Pancreas (tissue), 10 donors: ENCODE measurements at regions not wholly inside any gene's neighbourhood (a gene's known extent, or its start where the extent isn't known, plus 50 kb on each side); places are given as distances from the start of the nearest gene placed in this dataset.

ENCODE experiments used
- ATAC-seq, 4 donors: fragments of 200-7000 bp; cut with Tn5 transposase; one replicate each; pipeline versions ENCODE4 v1.8.0 to v1.9.1; 2020; ENCODE audit warnings: mild to moderate bottlenecking in 4 of 4, moderate library complexity in 4 of 4
- DNase-seq, 6 donors: peaks; one replicate each; pipeline ENCODE4 v3.0.0-alpha.2; 2020
- FAIRE-seq: peaks from 2 replicates; lab custom pipeline; 2012; peaks lifted over from hg19 to GRCh38; lab: Jason Lieb, UNC
- H3K27ac ChIP-seq, 4 donors: fragments of 200-600 bp; sonication (generic); 1 replicate in 3 of 4; 2 replicates in 1 of 4; pipeline versions ENCODE4 v1.5.0 to v1.8.0; 2020
- H3K27me3 ChIP-seq, 4 donors: fragments of 200-600 bp; one replicate each; pipeline ENCODE4 v1.8.0; 2021
- H3K36me3 ChIP-seq, 3 donors: fragments of 200-600 bp; sonication (generic) in 1 of 3; one replicate each; pipeline versions ENCODE4 v1.5.0 to v1.8.0; 2020 to 2021
- H3K4me1 ChIP-seq, 3 donors: fragments of 200-600 bp; one replicate each; pipeline ENCODE4 v1.8.0; 2021
- H3K4me3 ChIP-seq, 4 donors: fragments of 200-600 bp; sonication (generic) in 2 of 4; one replicate each; pipeline versions ENCODE4 v1.5.0 to v1.8.0; 2020 to 2021
- H3K9me3 ChIP-seq, 4 donors: fragments of 200-600 bp; one replicate each; pipeline ENCODE4 v1.8.0; 2021
- CTCF ChIP-seq, 4 donors: fragments of 200-600 bp; sonication (generic) in 3 of 4; IDR thresholded peaks; one replicate each; pipeline versions ENCODE4 v1.5.0 to v1.8.0; 2021; ENCODE audit warnings: antibody characterized with exemption in 4 of 4
- WGBS, 2 donors: extraction: QIAGEN DNeasy Blood & Tissue Kit; methylation state at CpG; one replicate each; pipeline ENCODE4 v1.1.7; 2013; 5-methylcytosine and 5-hydroxymethylcytosine counted together
- intact Hi-C, 3 donors: fragments of 100-400 bp; cut with DNase I; formaldehyde crosslinking; loops; one replicate each; pipeline versions ENCODE4 v1.11.1 to v1.14.2; 2022
- donor health status: healthy with polysubstance abuse.
- donor health status: DM: no; HTN: no; CAD: no; lungs with moderate emphysema.
- donor health status: DM: no; HTN: no; CAD: no.
- donor health status: control.
- donor health status: control.
- donor health status: Bipolar disorder and iron deficiency.
- donor health status: DM: yes; HTN: yes; CAD: no.
- donor health status: DM: no; HTN: no; CAD: no.
- donor health status: DM: no; HTN: no; CAD: no.
- donor health status: DM: yes; HTN: yes; CAD: no.

GRCh38 chr1:81554534-81554933 lies 246.2 kb upstream of the ADGRL2 start:
- ATAC-seq (no peak), FAIRE-seq (no peak), DNase-seq (no peak)
- Histone ChIP-seq H3K9me3 (no peaks in the 10 kb centered on the region), H3K36me3 (no peaks in the 10 kb centered on the region), H3K4me1 (no peaks in the 10 kb centered on the region), H3K27me3 (no peaks in the 10 kb centered on the region), H3K4me3 (no peak overlapping the region), H3K27ac (no peak overlapping the region)
- intact Hi-C loops, result no loop called here
- WGBS, 2 donors, result 0 to 87% methylated on average over 1 of the region's 1 CpG
- TF ChIP-seq CTCF (IDR thresholded peaks at IDR 0.05), result no peak

- Histone ChIP-seq H3K4me1 (no peaks in the 10 kb centered on the region), H3K36me3 (no peaks in the 10 kb centered on the region), H3K4me3 (no peak overlapping the region), H3K27ac (no peak overlapping the region), H3K9me3 (no peaks in the 10 kb centered on the region), H3K27me3 (no peaks in the 10 kb centered on the region)
- no peak for ATAC-seq
- intact Hi-C loops, result no loop called here
- WGBS, 2 donors, result 61 to 71% methylated on average over 2 of the region's 2 CpGs
- no peak for FAIRE-seq
- no peak for DNase-seq
- no peak for TF ChIP-seq CTCF (IDR thresholded peaks at IDR 0.05)
These were observed 246.6 kb upstream of the ADGRL2 start for GRCh38 chr1:81554108-81554507.

GRCh38 chr1:81553503-81553902 lies 247.2 kb upstream of the ADGRL2 start:
- intact Hi-C loops, result no loop called here
- no peak overlapping the region for H3K4me3 ChIP-seq
- 84 to 87% methylated on average over 1 of the region's 1 CpG for WGBS, 2 donors
- ATAC-seq (no peak), DNase-seq (no peak), FAIRE-seq (no peak)
- H3K9me3 ChIP-seq, result no peaks in the 10 kb centered on the region
- no peak for TF ChIP-seq CTCF (IDR thresholded peaks at IDR 0.05)
- H3K4me1 ChIP-seq, result no peaks in the 10 kb centered on the region
- no peaks in the 10 kb centered on the region for H3K36me3 ChIP-seq
- no peak overlapping the region for H3K27ac ChIP-seq
- no peaks in the 10 kb centered on the region for H3K27me3 ChIP-seq

- Histone ChIP-seq H3K27me3 (no peaks in the 10 kb centered on the region), H3K4me1 (no peaks in the 10 kb centered on the region), H3K4me3 (no peak overlapping the region), H3K36me3 (no peaks in the 10 kb centered on the region), H3K27ac (no peak overlapping the region), H3K9me3 (no peaks in the 10 kb centered on the region)
- WGBS, 2 donors, result 71 to 77% methylated on average over 1 of the region's 1 CpG
- ATAC-seq (no peak), FAIRE-seq (no peak), DNase-seq (no peak)
- TF ChIP-seq CTCF (IDR thresholded peaks at IDR 0.05), result no peak
- intact Hi-C loops, result no loop called here
These were observed 248.8 kb upstream of the ADGRL2 start for GRCh38 chr1:81551946-81552345.

GRCh38 chr1:81550753-81551152 lies 250.0 kb upstream of the ADGRL2 start:
- DNase-seq, result no peak
- Histone ChIP-seq H3K4me3 (no peak overlapping the region), H3K4me1 (no peaks in the 10 kb centered on the region), H3K27me3 (no peaks in the 10 kb centered on the region), H3K9me3 (no peaks in the 10 kb centered on the region), H3K27ac (no peak overlapping the region), H3K36me3 (no peaks in the 10 kb centered on the region)
- no peak for TF ChIP-seq CTCF (IDR thresholded peaks at IDR 0.05)
- WGBS, 2 donors, result 67 to 72% methylated on average over 1 of the region's 1 CpG
- no peak for FAIRE-seq
- ATAC-seq, result peak in 1 of 4 donors; percentile 16
- intact Hi-C loops, result no loop called here
